PFSK-1 (cell line): ENCODE measurements at regions not wholly inside any gene's neighbourhood (a gene's known extent, or its start where the extent isn't known, plus 50 kb on each side); places are given as distances from the start of the nearest gene placed in this dataset.

Source experiments
- FOXP2 ChIP-seq: optimal IDR thresholded peaks from 2 replicates; pipeline ENCODE3; 2011; ENCODE audit warnings: borderline replicate concordance, control low read depth, inconsistent platforms; ENCODE audit not compliant: insufficient read depth; ENCODE audit errors: extremely low read length, extremely low read depth
- POLR2AphosphoS5 ChIP-seq: IDR thresholded peaks from 2 replicates; pipeline ENCODE4 v1.6.1; 2012; ENCODE audit warnings: low read depth, mild to moderate bottlenecking, control low read depth, low read length, moderate library complexity
- REST ChIP-seq, 2 experiments: IDR thresholded peaks; 2 replicates each; pipeline versions ENCODE4 v1.6.1 to v1.8.0; 2011 to 2012; ENCODE audit warnings: low read depth in 2 of 2, low read length in 2 of 2, control low read depth in 1 of 2, inconsistent platforms in 1 of 2, mild to moderate bottlenecking in 1 of 2, moderate library complexity in 1 of 2; ENCODE audit not compliant: insufficient read depth in 1 of 2
- SIN3A ChIP-seq: IDR thresholded peaks from 2 replicates; pipeline ENCODE4 v1.6.1; 2012; ENCODE audit warnings: mild to moderate bottlenecking, low read length, moderate library complexity, borderline replicate concordance; ENCODE audit not compliant: insufficient read depth
- TAF1 ChIP-seq: IDR thresholded peaks from 2 replicates; pipeline ENCODE4 v1.6.1; 2012; ENCODE audit warnings: low read length, control low read depth, borderline replicate concordance; ENCODE audit not compliant: insufficient read depth

DNA sequence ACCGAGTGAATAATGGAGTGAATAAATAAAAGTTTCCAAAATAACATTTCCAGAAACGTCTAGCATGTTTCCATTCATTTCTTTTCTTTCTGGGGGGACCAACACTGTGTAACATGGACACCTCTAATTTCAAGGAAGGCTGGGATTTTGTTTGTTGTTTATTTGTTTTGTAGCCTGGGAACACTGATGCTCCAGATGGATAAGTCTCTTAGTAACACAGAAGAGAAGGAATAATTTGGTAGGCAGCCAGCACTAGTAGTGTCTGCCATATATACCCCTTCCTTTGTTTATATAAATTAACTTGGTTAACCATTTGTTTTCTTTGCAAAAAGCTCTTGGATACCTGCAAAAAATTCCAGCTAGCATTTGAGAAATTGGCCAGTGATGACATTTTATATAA, 411.4 kb upstream of the DEPDC1 start:
- TF ChIP-seq TAF1 (no peak), SIN3A (no peak), POLR2AphosphoS5 (no peak), REST (IDR thresholded peaks at IDR 0.05; ENCODE audit: insufficient read depth in 1 of 2, low read depth in 2 of 2, low read length in 2 of 2) (no peak), FOXP2 (no peak)

DNA sequence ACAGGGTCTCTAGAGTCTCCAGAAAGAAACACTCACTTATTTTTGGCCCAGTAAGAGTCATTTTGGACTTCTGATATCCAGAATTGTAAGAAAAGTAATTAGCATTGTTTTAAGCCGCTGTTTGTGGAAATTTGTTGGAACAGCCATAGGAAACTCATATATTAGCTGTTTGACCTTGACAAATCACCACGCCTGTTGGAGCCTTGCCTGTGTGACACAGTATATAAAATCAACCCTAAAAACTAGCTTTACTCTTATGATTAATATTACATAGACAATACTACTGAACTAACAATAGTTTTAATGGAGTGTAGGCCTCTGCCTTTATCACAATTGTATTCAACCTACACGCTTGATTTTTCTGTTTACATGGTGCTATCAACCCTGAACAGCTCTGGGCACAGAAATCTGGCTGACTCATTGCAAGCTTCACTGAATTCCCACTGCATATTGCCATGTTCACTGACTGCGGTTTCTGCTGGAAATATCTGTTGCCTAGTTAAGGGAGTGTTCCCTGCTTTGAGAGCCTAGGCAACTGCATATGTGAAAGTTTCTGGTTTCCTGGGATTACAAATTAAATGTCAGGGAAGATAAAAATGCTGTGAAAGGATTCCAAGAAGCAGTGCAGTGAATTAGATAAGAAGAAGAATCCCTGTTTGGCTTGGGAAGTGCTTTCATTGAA, 419.5 kb upstream of the DEPDC1 start:
- TF ChIP-seq REST (IDR thresholded peaks at IDR 0.05; ENCODE audit: insufficient read depth in 1 of 2, low read depth in 2 of 2, low read length in 2 of 2) (no peak), FOXP2 (no peak), SIN3A (no peak), POLR2AphosphoS5 (no peak), TAF1 (no peak)

- TF ChIP-seq TAF1 (no peak), REST (IDR thresholded peaks at IDR 0.05; ENCODE audit: insufficient read depth in 1 of 2, low read depth in 2 of 2, low read length in 2 of 2) (no peak), POLR2AphosphoS5 (no peak), FOXP2 (no peak), SIN3A (no peak)
Measured at GRCh38 chr1:68917456-68917855, 420.6 kb upstream of the DEPDC1 start.

DNA sequence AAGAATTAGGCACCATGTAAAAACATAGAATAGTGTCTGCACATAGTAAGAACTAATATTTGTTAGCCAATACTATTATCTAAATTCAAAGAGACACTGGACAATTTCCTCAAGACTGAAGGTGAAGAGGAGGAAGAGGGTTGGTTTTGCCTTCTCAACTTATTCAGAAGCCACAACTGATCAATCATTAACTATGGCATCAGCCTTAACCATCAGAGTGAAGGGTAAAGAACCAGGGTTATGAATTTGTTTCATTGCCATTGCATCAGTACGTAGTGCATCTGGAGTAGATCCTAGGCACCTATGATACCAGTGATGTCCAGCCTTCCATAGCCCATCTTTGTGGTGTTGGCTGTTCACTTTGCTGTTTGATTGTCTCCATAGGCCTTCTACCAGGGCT, 421.7 kb upstream of the DEPDC1 start:
- TF ChIP-seq TAF1, result no peak
- TF ChIP-seq FOXP2, result no peak
- TF ChIP-seq POLR2AphosphoS5, result no peak
- TF ChIP-seq REST (IDR thresholded peaks at IDR 0.05; ENCODE audit: insufficient read depth in 1 of 2, low read depth in 2 of 2, low read length in 2 of 2), result no peak
- TF ChIP-seq SIN3A, result no peak

DNA sequence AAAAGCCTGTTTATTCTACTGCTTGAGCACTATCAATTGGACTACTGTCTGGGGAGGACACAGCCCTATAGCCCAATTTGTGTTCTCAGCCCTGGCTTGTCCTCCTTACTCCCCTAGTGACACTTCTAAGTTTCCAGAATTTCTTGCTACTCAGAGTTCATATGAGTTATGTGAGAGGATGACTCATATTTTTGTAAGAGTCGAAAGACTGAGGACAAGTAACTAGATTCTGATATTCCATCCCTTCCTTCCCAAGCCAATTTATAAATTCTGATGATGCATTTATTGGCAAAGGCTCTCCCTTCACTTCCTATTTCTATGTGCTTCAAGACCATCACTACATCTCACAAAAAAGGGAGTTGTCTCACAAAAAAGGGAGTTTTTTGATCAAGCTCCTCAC, 422.2 kb upstream of the DEPDC1 start:
- no peak for TF ChIP-seq TAF1
- TF ChIP-seq POLR2AphosphoS5, result no peak
- TF ChIP-seq FOXP2, result no peak
- no peak for TF ChIP-seq REST (IDR thresholded peaks at IDR 0.05; ENCODE audit: insufficient read depth in 1 of 2, low read depth in 2 of 2, low read length in 2 of 2)
- TF ChIP-seq SIN3A, result no peak
